ENCODE measurements at regions not wholly inside any gene's neighbourhood (a gene's known extent, or its start where the extent isn't known, plus 50 kb on each side); places are given as distances from the start of the nearest gene placed in this dataset.
A peak's percentile ranks its signal among the peaks of the same experiment; 100 is the strongest.

DNA sequence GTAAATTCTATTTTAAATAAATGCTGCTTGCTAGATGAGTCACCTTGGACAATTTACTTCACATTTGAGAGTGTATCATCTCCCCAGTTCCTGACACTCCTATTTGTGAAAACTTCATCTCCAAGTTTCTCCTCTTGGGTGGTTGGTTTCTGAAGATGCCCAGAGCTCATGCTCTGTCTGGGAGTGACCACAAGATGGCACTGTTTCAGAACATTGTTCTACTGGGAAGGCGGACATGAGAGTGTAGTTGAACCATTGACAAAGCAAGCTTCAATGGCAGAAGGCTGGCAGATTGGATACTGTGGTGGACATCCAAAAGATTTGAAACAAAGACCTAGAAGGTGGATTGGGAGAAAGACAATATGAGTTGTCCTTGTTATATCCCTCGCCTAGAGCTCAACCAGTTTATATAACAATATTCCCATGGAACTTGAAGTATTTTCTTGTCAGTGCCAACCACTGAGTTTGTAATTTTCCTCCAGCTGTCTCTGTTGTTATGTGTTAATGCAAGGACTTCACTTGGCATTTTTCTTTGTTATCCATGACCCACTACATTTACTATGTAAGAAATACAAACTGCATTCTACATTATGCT lies 234.3 kb upstream of the ANKH start:
- TF ChIP-seq, protein P1, sequence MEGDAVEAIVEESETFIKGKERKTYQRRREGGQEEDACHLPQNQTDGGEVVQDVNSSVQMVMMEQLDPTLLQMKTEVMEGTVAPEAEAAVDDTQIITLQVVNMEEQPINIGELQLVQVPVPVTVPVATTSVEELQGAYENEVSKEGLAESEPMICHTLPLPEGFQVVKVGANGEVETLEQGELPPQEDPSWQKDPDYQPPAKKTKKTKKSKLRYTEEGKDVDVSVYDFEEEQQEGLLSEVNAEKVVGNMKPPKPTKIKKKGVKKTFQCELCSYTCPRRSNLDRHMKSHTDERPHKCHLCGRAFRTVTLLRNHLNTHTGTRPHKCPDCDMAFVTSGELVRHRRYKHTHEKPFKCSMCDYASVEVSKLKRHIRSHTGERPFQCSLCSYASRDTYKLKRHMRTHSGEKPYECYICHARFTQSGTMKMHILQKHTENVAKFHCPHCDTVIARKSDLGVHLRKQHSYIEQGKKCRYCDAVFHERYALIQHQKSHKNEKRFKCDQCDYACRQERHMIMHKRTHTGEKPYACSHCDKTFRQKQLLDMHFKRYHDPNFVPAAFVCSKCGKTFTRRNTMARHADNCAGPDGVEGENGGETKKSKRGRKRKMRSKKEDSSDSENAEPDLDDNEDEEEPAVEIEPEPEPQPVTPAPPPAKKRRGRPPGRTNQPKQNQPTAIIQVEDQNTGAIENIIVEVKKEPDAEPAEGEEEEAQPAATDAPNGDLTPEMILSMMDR (IDR thresholded peaks at IDR 0.05), result peak; percentile 49 to 63 (median 58)
- no peak for TF ChIP-seq POLR2A (IDR thresholded peaks at IDR 0.05)

Data from uterus (tissue), 2 donors.